HL-60/S4 treated with retinoic acid at 250 ng/mL for 4 days and 3 days (cell line): ENCODE measurements at regions not wholly inside any gene's neighbourhood (a gene's known extent, or its start where the extent isn't known, plus 50 kb on each side); places are given as distances from the start of the nearest gene placed in this dataset.
"Not testable (repeated sequence)": the region's sequence is repeated elsewhere in the genome, so short reads cannot be mapped to it uniquely, and the experiment has no call there.

Experiments
- in situ Hi-C: fragments of 300-500 bp; cut with MboI; formaldehyde crosslinking; loops from 2 replicates; pipeline ENCODE4 v1.7.0; 2022; ENCODE audit warnings: low sequenced_read_pairs

DNA sequence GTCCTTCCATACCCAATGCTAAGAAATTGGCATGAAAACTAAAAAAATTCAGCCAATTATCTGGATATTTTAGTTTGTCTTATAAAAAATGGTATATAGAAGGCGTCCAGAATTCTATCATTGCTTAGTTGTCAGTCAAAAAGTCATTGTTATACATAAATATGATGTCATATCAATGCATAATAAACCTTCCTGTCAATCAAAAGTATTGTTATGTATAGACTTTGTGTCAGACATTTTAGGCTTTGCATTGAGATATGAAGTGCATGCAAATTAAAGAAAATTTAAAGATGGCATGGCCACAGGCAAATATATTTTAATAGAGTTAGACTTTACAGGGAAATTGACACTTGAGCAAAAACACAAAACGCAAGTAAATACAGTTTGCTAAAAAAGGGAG is 173.4 kb upstream of the FANCL start:
- in situ Hi-C loops: no loop called here

DNA sequence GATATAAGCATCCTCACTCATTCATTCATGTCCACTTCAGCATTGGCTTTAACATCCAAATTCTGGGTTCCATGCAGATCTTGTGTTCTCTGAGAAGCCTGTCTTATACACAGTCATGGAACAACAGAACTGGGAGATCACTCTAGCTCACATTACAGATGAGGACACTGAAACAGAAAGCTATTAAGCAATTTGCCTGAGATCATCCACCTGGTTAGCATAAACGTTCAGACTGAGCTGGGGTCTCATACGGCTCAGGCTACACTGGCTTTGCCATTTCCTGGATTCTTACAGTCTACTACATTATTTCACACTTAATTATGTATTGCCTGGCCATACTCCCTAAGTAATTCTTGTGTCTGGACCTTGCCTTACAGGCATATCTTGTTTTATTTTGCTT is 169.4 kb upstream of the FANCL start:
- in situ Hi-C loops: no loop called here

DNA sequence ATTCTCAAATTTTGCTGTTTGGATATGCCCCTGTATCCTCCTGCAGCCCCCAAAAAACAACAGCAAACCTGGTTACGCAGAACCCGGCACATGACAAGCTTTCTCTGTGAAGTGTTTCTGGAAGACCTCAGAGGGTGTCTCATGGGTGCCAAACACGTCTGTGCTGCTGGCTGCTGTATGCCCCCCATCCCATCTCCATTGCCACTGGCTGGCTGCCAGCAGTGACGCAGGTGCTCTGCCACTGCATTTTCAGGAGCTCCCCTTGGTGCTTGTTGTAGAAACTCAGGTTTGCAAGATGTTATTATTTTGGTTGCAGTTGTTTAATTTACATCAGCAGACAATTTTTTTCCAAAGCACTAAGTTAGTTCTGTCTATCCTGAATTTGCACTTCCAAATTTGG is 166.4 kb upstream of the FANCL start:
- in situ Hi-C loops: no loop called here

DNA sequence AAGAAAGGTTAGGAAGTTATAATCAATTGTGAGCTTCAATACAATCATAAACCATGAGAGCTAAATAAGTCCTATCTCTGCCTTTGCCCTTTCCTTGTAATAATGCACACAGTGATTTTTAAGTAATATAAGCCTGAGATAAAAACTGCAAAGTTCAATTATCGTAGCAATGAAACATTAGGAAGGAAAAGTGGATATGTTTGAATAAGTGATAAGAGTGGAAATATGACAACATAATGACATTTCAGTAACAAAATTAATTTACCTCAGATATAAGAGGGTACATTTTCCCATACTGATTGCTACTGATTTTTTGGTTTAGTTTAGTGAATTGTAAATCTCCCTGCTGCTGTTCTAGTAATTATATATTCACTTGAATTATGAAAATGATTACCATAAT is 164.2 kb upstream of the FANCL start:
- in situ Hi-C loops: no loop called here

DNA sequence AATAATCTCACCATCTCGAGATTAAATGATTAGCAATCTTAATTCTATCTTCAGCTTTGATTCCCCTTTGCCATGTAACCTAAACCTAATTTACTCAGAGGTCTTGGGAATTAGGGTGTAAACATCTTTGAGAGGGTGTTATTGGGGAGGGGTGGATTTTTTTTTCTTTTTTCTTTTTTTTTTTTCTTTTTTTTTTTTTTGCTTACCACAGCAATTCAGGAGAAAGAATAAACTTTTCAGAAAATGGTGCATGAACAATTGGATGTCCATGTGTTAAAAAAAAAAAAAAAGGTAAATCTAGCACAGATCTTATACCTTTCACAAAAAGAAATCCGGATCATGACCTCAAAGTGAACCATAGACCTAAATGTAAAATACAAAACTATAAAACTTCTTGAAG is 160.8 kb upstream of the FANCL start:
- in situ Hi-C loops: no loop called here

DNA sequence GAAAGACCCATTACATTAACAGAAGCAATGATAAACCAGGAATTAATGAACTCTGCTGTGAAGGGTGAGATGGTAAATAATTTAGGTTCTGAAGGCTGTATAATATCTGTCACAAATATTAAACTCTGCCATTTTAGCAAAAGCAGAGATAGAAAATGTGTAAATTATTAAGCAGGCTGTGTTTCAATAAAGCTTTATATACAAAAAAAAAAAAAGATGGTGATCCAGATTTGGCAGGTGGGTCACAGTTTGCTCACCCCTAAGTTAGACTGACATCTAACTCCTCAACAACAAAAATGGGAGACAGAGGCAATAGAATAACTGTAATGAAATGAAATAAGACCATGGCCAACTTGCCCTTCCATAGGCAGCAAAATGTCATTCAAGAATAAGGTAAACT is 157.3 kb upstream of the FANCL start:
- in situ Hi-C loops: no loop called here

DNA sequence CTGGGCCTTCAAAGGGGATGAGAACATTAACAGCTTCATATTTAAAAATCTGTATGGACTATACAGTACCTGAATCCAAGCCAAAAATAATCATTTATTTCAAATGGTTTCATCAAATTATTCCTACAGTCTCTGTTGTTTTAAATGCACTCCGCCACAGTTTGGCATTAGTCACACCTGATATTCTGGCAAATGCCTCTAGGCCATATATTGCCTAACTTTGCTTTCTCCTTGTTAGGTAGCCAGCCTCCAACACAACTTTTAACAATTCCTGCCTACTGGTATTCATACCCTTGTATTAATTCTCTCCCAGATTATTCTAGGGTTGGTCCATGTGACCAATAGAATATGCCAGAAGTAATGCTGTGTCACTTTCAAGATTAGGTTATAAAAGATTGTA is 146.6 kb upstream of the FANCL start:
- in situ Hi-C loops: no loop called here

DNA sequence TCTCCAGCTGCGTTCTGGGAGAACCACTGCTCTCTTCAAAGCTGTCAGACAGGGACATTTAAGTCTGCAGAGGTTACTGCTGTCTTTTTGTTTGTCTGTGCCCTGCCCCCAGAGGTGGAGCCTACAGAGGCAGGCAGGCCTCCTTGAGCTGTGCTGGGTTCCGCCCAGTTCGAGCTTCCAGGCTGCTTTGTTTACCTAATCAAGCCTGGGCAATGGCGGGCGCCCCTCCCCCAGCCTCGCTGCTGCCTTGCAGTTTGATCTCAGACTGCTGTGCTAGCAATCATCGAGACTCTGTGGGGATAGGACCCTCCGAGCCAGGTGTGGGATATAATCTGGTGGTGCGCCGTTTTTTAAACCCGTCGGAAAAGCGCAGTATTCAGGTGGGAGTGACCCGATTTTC is 145.8 kb upstream of the FANCL start:
- in situ Hi-C loops: not testable (repeated sequence)

DNA sequence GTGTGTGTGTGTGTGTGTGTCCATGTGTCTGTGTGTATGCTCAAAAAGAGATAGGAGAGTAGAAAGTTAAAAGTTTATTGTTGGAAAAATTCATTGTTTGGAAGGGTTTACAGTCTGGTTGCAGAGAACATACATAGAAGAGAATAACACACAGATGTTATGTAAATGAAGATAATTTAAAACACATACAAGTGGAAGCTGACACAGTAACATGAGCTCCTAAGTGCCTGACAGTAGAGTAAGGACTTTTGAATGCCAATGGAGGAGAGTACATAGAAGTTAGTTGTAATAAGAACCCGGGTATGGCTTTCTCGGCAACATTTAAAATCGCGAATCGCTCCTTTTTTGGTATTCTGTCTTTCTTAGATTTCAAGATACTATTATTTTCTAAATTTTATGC is 137.0 kb upstream of the FANCL start:
- in situ Hi-C loops: no loop called here

DNA sequence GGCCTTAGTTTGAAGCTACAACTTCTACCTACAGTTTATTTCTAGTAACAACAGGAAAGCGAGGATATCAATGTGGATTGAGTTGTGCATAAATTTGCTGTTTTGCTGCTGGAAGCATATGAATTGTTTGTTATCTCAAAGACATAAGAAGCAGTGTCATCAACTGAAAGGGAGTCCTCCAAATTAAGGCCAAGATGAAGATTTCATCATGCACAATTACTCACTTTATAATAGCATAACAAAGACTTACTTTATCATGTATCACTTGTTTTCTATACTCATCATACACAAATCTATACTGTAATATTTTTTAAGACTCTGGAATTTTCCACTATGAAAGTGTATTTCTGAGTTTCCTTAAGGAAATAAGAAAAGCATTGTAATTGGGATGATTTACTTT is 136.1 kb upstream of the FANCL start:
- in situ Hi-C loops: no loop called here

DNA sequence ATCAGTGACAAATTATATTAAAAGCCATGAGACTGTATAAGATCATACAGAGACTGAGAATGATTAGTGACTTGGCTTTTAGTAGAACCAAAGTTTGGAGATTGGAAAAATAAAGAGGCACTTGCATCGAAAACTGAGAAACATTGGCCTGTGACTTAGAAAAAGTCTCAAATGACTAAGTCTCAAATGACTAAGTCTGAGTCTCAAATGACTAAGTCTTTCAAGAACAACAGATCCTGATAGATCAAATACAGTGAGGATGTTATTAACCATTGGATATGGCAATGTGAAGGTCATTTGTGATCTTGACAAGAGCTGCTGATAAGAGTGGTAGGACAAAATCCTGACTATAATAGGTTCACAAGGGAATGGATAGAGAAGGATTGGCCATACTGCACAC is 135.5 kb upstream of the FANCL start:
- in situ Hi-C loops: no loop called here

DNA sequence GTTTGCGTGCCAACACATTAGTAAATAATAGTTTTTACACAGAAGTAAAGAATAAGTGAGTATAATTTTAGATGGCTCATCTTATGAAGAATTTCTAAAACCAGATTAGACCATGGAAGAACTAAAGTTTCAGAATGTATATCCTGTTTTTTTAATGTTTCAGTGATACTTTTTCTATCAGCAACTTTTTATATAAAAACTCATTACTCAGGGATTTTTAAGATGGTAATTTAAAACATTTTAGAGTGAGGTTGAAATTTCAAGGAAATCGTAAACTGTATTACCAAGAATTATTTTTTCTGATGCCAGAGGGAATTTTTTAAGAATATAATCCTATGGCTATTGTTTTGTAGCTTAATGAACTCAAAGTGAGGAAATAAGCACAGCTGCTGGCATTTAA is 128.5 kb upstream of the FANCL start:
- in situ Hi-C loops: no loop called here

DNA sequence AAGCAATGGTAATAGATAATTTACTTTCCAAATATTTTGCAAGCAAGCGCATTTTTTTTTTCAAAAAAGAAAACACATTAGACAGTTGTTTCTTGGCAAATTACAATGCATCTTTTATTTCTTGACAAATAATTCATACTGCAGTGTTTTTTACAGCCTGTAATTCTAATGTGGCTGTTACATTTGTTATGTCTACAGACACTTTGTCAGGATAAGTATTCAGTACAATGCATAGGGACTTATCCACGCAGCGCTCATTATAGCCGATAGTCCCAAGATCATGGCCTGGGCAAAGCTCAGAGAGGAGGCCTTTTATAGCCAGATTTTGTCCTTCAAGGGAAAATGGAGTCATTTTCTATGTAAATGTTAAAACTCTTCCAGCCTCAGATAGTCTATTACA is 123.0 kb upstream of the FANCL start:
- in situ Hi-C loops: no loop called here

DNA sequence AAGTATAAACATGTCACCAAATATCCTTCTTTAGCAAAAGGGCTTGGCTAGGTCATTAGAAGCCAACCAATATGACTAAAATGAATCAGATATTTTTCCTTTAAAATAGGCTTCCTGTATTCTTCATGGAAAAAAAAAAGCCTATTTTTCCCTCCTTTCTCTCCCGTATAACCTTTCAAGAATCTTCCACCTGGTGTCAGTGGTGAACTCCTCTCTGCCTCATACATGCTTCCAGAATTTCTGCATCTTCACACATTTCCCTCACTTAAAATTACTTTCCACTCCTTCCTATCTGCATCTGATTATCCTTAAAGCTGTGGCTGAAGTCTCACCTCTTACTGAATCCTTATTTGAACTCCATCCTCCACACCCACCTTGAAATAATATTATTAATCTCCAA is 116.9 kb upstream of the FANCL start:
- in situ Hi-C loops: no loop called here

DNA sequence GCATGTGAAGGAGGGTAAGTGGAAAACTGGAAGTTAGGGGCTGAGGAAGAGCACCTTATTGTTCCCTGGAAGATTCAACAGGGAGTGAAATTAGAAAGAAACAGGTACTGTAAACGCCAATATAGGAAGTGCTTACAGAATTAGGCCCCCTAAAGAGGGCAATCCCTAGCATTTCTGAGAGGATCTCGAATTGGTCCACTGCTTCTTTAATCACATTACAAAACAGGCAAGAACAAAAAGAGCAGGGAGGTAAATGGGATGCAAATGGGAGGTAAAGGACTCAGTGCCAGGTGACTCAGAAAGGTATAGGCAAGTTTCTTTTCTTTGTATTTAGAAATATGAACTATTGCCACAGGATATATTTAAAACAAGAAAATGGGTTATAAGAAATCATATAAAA is 116.4 kb upstream of the FANCL start:
- in situ Hi-C loops: no loop called here

DNA sequence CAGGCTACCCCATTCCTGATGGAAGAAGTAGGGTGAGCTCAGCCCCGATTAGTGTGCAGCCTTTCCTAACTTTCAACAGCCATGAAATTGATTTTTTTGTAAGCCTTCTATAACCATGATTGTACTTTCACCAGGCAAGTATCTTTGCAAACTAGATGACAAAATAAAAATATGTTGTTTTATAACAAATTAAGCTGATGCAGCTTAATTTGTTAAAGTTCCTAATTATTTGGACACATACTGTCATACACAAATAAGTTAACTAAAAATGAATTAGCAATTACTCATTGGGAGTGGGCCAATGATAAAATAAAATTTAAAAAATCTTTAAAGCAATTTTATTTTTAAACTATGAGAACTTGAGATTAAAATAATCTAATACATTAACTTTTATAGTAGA is 113.1 kb upstream of the FANCL start:
- in situ Hi-C loops: no loop called here

DNA sequence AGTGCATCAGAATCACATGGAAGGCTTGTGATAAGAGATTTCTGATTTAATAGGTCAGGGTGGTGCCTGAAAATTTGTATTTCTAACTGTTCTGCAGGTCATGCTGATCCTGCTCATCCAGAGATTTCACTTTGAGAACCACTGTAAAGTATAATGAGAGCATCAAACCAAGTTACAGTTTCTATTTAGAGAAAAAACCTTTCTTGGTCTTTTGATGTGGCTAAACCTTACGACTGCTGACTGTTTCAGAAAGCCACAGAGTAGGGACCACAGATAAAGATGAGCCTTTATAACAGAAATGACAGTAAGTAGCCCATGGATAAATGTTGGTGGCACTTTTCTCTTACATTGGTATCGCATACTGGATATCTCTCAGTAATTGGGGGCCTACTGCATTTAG is 109.4 kb upstream of the FANCL start:
- in situ Hi-C loops: no loop called here

DNA sequence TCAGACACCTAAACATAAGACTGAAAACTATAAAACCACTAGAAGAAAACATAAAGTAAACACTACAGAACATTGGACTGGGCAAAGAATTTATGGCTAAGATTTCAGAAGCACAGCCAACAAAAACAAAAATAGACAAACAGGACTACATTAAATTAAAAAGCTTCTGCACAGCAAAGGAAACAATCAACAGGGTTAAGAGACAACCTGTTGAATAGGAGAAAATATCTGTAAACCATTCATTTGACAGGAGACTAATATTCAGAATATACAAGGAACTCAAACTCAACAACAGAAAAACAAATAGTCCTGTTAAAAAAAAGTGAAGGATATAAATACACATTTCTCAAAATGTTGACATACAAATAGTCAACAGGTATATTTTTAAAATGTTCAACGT is 106.7 kb upstream of the FANCL start:
- in situ Hi-C loops: no loop called here

DNA sequence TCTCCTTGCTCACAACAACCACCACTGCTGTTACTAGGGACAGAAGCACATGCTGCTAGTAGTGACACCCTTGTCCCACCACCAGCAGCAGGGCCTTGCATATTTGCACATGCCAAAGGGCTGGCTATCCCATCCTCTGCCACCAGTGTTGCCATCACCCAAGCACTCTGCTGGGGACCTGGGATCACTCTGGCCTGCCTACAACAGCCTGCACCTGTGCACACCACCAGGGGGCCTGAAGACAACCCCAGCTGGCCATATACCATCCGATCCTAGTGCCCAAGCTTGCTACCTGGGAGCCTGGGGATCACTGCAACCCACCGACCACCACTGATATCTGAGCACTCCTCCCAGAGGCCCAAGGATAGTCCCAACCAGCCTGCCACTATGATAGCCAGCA is 99.9 kb upstream of the FANCL start:
- in situ Hi-C loops: no loop called here

DNA sequence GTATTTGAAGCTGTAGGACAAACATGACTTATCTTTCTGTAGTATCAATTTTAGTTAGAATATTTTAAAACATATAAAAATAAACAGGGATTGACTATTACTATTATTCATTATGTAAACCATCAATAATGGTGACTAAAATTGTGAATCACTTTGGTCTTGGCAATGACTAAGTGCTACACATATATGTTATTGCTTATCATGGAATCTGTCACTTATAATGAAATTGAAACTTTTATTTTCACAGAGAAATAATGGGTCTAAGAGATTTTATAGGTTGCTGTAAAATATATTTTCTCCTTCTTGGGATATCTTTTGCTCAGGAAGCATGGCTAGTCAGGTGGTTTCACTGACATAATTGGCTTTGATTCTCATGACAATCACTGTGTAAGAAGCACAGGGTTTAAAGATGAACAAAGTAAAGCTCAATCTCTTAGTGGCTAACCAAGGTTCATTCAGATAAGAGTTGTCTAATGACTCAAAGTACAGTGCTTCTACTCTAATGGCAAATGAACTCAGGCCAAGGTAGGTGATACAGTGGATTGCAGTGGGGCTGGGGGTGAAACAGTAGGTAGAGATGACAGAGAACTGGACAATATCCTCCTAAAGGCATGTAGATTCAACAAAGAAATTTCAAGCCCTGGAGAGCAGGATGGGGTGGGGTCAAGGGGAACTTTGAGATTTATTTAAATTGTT is 98.6 kb upstream of the FANCL start:
- in situ Hi-C loops: no loop called here

DNA sequence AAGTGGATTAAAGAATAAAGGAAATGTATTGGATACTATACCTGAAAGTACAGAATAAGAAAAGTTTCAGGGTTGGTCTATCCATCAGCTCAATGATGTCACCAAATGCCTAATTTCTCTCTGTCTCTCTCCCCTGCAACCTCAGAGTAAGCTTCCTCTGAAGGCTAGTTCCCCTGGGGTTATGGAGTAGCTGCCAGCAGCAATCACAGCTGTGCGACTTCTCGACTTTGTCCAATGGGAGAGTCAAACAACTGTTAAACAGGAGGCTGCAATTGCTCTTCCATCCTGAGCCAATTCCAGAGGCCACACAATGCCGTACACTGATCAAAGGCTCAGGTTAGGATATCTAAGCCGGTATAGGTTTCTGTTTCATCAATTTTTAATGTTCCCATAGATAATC is 95.3 kb upstream of the FANCL start:
- in situ Hi-C loops: no loop called here

DNA sequence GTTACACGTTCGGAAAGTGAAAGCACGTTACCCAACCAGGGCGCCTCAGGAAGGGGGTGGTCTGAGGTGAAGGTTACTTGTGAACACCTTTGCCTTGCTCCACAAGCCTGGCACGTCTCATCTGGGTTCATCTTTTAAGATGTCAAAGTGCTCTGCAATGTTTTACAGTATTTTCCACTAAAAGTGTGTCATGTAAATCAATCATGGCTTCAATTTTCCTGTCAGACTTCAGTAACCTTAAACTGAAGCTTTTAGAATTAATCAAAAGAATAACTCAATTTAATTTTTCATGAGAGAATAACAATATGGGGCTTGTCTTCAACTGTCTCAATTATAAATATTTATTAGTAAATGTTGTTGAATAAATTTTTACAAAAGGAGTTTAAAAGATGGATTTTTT is 93.3 kb upstream of the FANCL start:
- in situ Hi-C loops: no loop called here

DNA sequence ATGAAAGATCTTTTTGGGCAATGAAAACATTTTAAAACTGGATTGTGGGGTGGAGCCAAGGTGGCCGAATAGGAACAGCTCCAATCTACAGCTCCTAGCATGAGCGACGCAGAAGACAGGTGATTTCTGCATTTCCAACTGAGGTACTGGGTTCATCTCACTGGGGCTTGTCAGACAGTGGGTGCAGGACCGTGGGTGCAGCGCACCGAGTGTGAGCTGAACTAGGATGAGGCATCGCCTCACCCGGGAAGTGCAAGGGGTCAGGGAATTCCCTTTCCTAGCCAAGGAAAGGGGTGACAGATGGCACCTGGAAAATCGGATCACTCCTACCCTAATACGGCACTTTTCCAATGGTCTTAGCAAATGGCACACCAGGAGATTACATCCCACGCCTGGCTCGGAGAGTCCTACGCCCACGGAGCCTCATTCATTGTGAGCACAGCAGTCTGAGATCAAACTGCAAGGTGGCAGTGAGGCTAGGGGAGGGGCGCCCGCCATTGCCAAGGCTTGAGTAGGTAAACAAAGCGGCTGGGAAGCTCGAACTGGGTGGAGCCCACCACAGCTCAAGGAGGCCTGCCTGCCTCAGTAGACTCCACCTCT is 84.3 kb upstream of the FANCL start:
- in situ Hi-C loops: not testable (repeated sequence)
